Tibial artery (tissue), 4 donors: ENCODE measurements at regions not wholly inside any gene's neighbourhood (a gene's known extent, or its start where the extent isn't known, plus 50 kb on each side); places are given as distances from the start of the nearest gene placed in this dataset.

Experiments used
- DNase-seq, 2 donors: peaks; one replicate each; pipeline ENCODE4 v3.0.0-alpha.2; 2019
- H3K27ac ChIP-seq, 2 donors: fragments of 200-600 bp; sonication (generic) in 1 of 2; 1 replicate in 1 of 2; 2 replicates in 1 of 2; pipeline ENCODE4 v1.5.1; 2018 to 2019; ENCODE audit warnings: mild to moderate bottlenecking in 1 of 2
- H3K27me3 ChIP-seq, 2 donors: fragments of 200-600 bp; sonication (generic) in 1 of 2; one replicate each; pipeline versions ENCODE4 v1.5.1 to v1.6.0; 2016 to 2019
- H3K36me3 ChIP-seq, 3 donors: fragments of 200-600 bp; sonication (generic) in 2 of 3; one replicate each; pipeline ENCODE4 v1.5.1; 2016 to 2019; ENCODE audit warnings: mild to moderate bottlenecking in 2 of 3
- H3K4me1 ChIP-seq, 4 donors: fragments of 200-600 bp; sonication (generic) in 2 of 4; 1 replicate in 3 of 4; 2 replicates in 1 of 4; pipeline ENCODE4 v1.5.1; 2016 to 2019
- H3K4me3 ChIP-seq, 2 donors: fragments of 200-600 bp; sonication (generic) in 1 of 2; 1 replicate in 1 of 2; 2 replicates in 1 of 2; pipeline ENCODE4 v1.5.1; 2018 to 2019; ENCODE audit warnings: mild to moderate bottlenecking in 2 of 2
- H3K9me3 ChIP-seq, 3 donors: fragments of 200-600 bp; sonication (generic) in 1 of 3; one replicate each; pipeline ENCODE4 v1.5.1; 2016 to 2019
- intact Hi-C: fragments of 100-400 bp; cut with DNase I; formaldehyde crosslinking; loops from one replicate; pipeline ENCODE4 v1.15.0; 2023; ENCODE audit warnings: low total_unique reads
- TF ChIP-seq, protein P1 (sequence below), 2 experiments: fragments of 200-600 bp in 1 of 2; fragments of 450-650 bp in 1 of 2; IDR thresholded peaks; one replicate each; pipeline ENCODE4 v1.5.1; 2017 to 2019; ENCODE audit warnings: antibody characterized with exemption in 2 of 2, mild to moderate bottlenecking in 1 of 2, moderate library complexity in 1 of 2

DNA sequence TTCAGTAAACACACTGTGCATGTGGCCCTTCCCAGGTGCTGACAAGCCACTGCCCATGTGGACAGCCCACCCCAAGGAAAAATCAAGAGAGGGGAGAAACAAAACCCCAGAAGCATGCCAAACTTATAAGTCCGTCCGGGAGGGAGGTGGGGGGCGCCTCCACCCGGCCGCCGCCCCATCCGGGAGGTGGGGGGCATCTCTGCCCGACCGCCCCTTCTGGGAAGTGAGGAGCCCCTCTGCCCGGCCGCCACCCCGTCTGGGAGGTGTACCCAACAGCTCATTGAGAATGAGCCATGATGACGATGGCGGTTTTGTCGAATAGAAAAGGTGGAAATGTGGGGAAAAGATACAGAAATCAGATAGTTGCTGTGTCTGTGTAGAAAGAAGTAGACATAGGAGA is 53.8 kb upstream of the C2CD4B start:
- no peak overlapping the region for H3K4me3 ChIP-seq
- H3K36me3 ChIP-seq: no peaks in the 10 kb centered on the region
- intact Hi-C loops: no loop called here
- H3K27me3 ChIP-seq: no peaks in the 10 kb centered on the region
- DNase-seq: no peak
- H3K27ac ChIP-seq: no peak overlapping the region
- peaks cover 0 to 23% (median 0%) of the 10 kb centered on the region in 3 donors for H3K9me3 ChIP-seq
- no peaks in the 10 kb centered on the region for H3K4me1 ChIP-seq
- TF ChIP-seq, protein P1, sequence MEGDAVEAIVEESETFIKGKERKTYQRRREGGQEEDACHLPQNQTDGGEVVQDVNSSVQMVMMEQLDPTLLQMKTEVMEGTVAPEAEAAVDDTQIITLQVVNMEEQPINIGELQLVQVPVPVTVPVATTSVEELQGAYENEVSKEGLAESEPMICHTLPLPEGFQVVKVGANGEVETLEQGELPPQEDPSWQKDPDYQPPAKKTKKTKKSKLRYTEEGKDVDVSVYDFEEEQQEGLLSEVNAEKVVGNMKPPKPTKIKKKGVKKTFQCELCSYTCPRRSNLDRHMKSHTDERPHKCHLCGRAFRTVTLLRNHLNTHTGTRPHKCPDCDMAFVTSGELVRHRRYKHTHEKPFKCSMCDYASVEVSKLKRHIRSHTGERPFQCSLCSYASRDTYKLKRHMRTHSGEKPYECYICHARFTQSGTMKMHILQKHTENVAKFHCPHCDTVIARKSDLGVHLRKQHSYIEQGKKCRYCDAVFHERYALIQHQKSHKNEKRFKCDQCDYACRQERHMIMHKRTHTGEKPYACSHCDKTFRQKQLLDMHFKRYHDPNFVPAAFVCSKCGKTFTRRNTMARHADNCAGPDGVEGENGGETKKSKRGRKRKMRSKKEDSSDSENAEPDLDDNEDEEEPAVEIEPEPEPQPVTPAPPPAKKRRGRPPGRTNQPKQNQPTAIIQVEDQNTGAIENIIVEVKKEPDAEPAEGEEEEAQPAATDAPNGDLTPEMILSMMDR (IDR thresholded peaks at IDR 0.05): no peak

DNA sequence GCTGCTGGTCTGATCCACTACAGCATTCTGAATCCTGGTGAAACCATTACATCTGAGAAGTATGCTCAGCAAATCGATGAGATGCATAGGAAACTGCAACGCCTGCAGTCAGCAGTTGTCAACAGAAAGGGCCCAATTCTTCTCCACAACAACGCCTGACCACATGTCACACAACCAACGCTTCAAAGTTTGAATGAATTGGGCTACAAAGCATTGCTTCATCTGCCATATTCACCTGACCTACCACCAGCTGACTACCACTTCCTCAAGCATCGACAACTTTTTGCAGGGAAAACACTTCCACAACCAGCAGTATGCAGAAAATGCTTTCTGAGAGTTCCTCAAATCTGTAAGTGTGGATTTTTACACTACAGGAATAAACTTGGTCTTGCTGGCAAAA is 54.7 kb upstream of the C2CD4B start:
- TF ChIP-seq, protein P1 (IDR thresholded peaks at IDR 0.05): no peak
- no peak for DNase-seq
- intact Hi-C loops: no loop called here
- H3K27me3 ChIP-seq: no peaks in the 10 kb centered on the region
- H3K27ac ChIP-seq: no peak overlapping the region
- peaks cover 0 to 23% (median 0%) of the 10 kb centered on the region in 3 donors for H3K9me3 ChIP-seq
- no peaks in the 10 kb centered on the region for H3K36me3 ChIP-seq
- no peaks in the 10 kb centered on the region for H3K4me1 ChIP-seq
- H3K4me3 ChIP-seq: no peak overlapping the region

GRCh38 chr15:62223020-62223419 is 57.9 kb upstream of the C2CD4B start:
- peaks cover 0 to 16% of the 10 kb centered on the region in 2 donors for H3K27me3 ChIP-seq
- H3K27ac ChIP-seq: no peak overlapping the region
- H3K4me3 ChIP-seq: no peak overlapping the region
- H3K4me1 ChIP-seq: no peaks in the 10 kb centered on the region
- intact Hi-C loops: no loop called here
- DNase-seq: no peak
- H3K36me3 ChIP-seq: no peaks in the 10 kb centered on the region
- TF ChIP-seq, protein P1 (IDR thresholded peaks at IDR 0.05): no peak
- H3K9me3 ChIP-seq: peaks cover 0 to 1% (median 0%) of the 10 kb centered on the region in 3 donors

GRCh38 chr15:62228604-62229003 is 63.5 kb upstream of the C2CD4B start:
- no peak overlapping the region for H3K4me3 ChIP-seq
- intact Hi-C loops: no loop called here
- no peak for DNase-seq

DNA sequence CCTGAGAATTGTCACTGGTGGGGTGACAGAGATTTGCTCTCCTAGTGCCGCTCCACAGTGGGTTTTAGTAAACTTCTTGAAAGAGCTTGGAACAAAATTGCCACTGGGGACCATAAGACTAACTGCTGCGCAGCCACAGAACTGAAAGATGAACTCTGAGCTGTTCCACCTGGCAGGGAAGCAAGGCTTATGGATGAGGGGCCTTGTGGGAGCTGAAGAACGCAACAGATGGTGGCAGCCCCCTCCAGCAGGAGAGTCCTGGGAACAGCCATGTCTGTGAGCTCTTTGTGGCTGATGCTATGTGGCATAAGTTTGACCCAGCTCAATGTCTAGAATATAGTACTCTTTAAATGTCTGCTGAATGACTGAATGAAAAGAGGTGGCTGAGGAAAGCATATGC is 66.8 kb upstream of the C2CD4B start:
- no peaks in the 10 kb centered on the region for H3K9me3 ChIP-seq
- no peak overlapping the region for H3K27ac ChIP-seq
- no peaks in the 10 kb centered on the region for H3K4me1 ChIP-seq
- DNase-seq: no peak
- H3K27me3 ChIP-seq: peaks cover 0 to 4% of the 10 kb centered on the region in 2 donors
- no peaks in the 10 kb centered on the region for H3K36me3 ChIP-seq
- no peak overlapping the region for H3K4me3 ChIP-seq
- intact Hi-C loops: no loop called here
- TF ChIP-seq, protein P1 (IDR thresholded peaks at IDR 0.05): no peak

More at GRCh38 chr15:62228604-62229003, 63.5 kb upstream of the C2CD4B start:
- Histone ChIP-seq H3K27me3 (peaks cover 0 to 16% of the 10 kb centered on the region in 2 donors), H3K27ac (no peak overlapping the region), H3K9me3 (no peaks in the 10 kb centered on the region), H3K4me1 (no peaks in the 10 kb centered on the region), H3K36me3 (no peaks in the 10 kb centered on the region)
- TF ChIP-seq, protein P1 (IDR thresholded peaks at IDR 0.05): no peak
